Pancreas (tissue), 10 donors: ENCODE measurements at regions not wholly inside any gene's neighbourhood (a gene's known extent, or its start where the extent isn't known, plus 50 kb on each side); places are given as distances from the start of the nearest gene placed in this dataset.

Experiments
- ATAC-seq, 4 donors: fragments of 200-7000 bp; cut with Tn5 transposase; one replicate each; pipeline versions ENCODE4 v1.8.0 to v1.9.1; 2020; ENCODE audit warnings: mild to moderate bottlenecking in 4 of 4, moderate library complexity in 4 of 4
- DNase-seq, 6 donors: peaks; one replicate each; pipeline ENCODE4 v3.0.0-alpha.2; 2020
- FAIRE-seq: peaks from 2 replicates; lab custom pipeline; 2012; peaks lifted over from hg19 to GRCh38; lab: Jason Lieb, UNC
- H3K27ac ChIP-seq, 4 donors: fragments of 200-600 bp; sonication (generic); 1 replicate in 3 of 4; 2 replicates in 1 of 4; pipeline versions ENCODE4 v1.5.0 to v1.8.0; 2020
- H3K27me3 ChIP-seq, 4 donors: fragments of 200-600 bp; one replicate each; pipeline ENCODE4 v1.8.0; 2021
- H3K36me3 ChIP-seq, 3 donors: fragments of 200-600 bp; sonication (generic) in 1 of 3; one replicate each; pipeline versions ENCODE4 v1.5.0 to v1.8.0; 2020 to 2021
- H3K4me1 ChIP-seq, 3 donors: fragments of 200-600 bp; one replicate each; pipeline ENCODE4 v1.8.0; 2021
- H3K4me3 ChIP-seq, 4 donors: fragments of 200-600 bp; sonication (generic) in 2 of 4; one replicate each; pipeline versions ENCODE4 v1.5.0 to v1.8.0; 2020 to 2021
- H3K9me3 ChIP-seq, 4 donors: fragments of 200-600 bp; one replicate each; pipeline ENCODE4 v1.8.0; 2021
- CTCF ChIP-seq, 4 donors: fragments of 200-600 bp; sonication (generic) in 3 of 4; IDR thresholded peaks; one replicate each; pipeline versions ENCODE4 v1.5.0 to v1.8.0; 2021; ENCODE audit warnings: antibody characterized with exemption in 4 of 4
- WGBS, 2 donors: extraction: QIAGEN DNeasy Blood & Tissue Kit; methylation state at CpG; one replicate each; pipeline ENCODE4 v1.1.7; 2013; 5-methylcytosine and 5-hydroxymethylcytosine counted together
- intact Hi-C, 3 donors: fragments of 100-400 bp; cut with DNase I; formaldehyde crosslinking; loops; one replicate each; pipeline versions ENCODE4 v1.11.1 to v1.14.2; 2022
- donor health status: healthy with polysubstance abuse.
- donor health status: DM: no; HTN: no; CAD: no; lungs with moderate emphysema.
- donor health status: DM: no; HTN: no; CAD: no.
- donor health status: control.
- donor health status: control.
- donor health status: Bipolar disorder and iron deficiency.
- donor health status: DM: yes; HTN: yes; CAD: no.
- donor health status: DM: no; HTN: no; CAD: no.
- donor health status: DM: no; HTN: no; CAD: no.
- donor health status: DM: yes; HTN: yes; CAD: no.

GRCh38 chr3:69647081-69647480 is 92.2 kb upstream of the MITF start:
- Histone ChIP-seq H3K27ac (no peak overlapping the region), H3K9me3 (no peaks in the 10 kb centered on the region), H3K27me3 (no peaks in the 10 kb centered on the region), H3K4me3 (no peak overlapping the region), H3K36me3 (no peaks in the 10 kb centered on the region), H3K4me1 (no peaks in the 10 kb centered on the region)
- DNase-seq (no peak), ATAC-seq (no peak), FAIRE-seq (no peak)
- no peak for TF ChIP-seq CTCF (IDR thresholded peaks at IDR 0.05)
- intact Hi-C loops = no loop called here
- WGBS, 2 donors = 67 to 80% methylated on average over 3 of the region's 3 CpGs

GRCh38 chr3:69646287-69647067 is 92.8 kb upstream of the MITF start:
- Histone ChIP-seq H3K36me3 (no peaks in the 10 kb centered on the region), H3K9me3 (no peaks in the 10 kb centered on the region), H3K27ac (no peak overlapping the region), H3K27me3 (no peaks in the 10 kb centered on the region), H3K4me1 (no peaks in the 10 kb centered on the region), H3K4me3 (no peak overlapping the region)
- ATAC-seq = no peak
- TF ChIP-seq CTCF (IDR thresholded peaks at IDR 0.05) = no peak
- FAIRE-seq = no peak
- 78 to 80% methylated on average over 14 of the region's 14 CpGs for WGBS, 2 donors
- no peak for DNase-seq
- intact Hi-C loops = no loop called here

DNA sequence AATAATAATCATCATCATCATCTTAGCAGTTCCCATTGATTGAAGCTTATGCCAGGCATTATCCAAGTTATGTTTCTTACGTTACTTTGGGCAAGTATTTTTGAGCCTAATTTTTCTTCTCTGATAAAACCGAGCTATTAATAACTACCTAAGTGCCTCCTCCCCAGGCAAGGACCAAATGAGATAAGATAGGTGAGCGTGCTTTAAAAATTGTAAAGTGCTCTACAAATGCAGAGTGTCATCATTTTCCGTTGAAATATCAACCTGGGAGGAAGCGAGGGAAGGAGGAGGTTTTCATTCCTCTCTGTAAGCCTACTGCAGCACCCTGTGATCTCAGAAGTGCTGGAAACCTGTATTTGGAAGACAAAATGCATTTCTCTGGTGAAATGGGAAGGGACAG is 96.7 kb upstream of the MITF start:
- Histone ChIP-seq H3K36me3 (no peaks in the 10 kb centered on the region), H3K27me3 (no peaks in the 10 kb centered on the region), H3K4me3 (no peak overlapping the region), H3K4me1 (no peaks in the 10 kb centered on the region), H3K9me3 (no peaks in the 10 kb centered on the region), H3K27ac (no peak overlapping the region)
- no peak for FAIRE-seq
- 56 to 58% methylated on average over 5 of the region's 5 CpGs for WGBS, 2 donors
- intact Hi-C loops = no loop called here
- TF ChIP-seq CTCF (IDR thresholded peaks at IDR 0.05) = no peak
- no peak for DNase-seq
- no peak for ATAC-seq

DNA sequence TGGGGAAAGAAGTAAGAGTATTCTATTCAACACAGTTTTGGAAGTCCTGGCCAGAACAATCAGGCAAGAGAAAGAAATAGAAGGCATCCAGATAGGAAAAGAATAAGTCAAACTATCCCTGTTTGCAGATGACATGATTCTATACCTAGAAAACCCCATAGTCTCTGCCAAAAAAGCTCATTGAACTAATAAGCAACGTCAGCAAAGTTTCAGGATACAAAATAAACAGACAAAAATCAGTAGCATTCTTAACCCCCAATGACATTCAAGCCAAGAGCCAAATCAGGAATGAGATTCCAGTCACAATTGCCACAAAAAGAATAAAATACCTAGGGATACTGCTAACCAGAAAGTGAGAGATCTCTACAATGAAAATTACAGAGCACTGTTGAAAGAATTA is 99.4 kb upstream of the MITF start:
- 20 to 24% methylated on average over 1 of the region's 1 CpG for WGBS, 2 donors
- intact Hi-C loops = no loop called here
- Histone ChIP-seq H3K27me3 (no peaks in the 10 kb centered on the region), H3K9me3 (no peaks in the 10 kb centered on the region), H3K36me3 (no peaks in the 10 kb centered on the region), H3K4me1 (no peaks in the 10 kb centered on the region), H3K27ac (no peak overlapping the region), H3K4me3 (no peak overlapping the region)
- no peak for FAIRE-seq
- DNase-seq = no peak
- TF ChIP-seq CTCF (IDR thresholded peaks at IDR 0.05) = no peak
- no peak for ATAC-seq

DNA sequence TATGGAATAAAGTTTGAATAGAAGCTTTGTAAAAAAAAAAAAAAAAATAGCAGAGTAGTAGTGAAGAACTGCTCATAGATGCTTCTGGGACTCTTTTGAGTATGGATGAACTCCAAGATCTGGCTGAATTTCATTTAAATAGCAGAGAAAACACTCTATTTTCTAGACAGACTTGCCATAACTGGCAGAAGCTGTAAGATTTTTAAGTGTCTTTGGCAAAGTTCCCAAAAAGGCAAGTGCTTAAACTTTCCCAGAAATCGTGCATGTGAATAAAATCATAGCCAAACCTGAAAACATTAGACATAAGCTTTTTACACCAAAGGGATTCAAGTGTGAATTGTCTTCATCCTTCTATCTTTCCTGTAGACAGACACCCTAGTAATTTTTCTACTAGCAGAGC is 110.3 kb upstream of the MITF start:
- Histone ChIP-seq H3K4me3 (no peak overlapping the region), H3K9me3 (no peaks in the 10 kb centered on the region), H3K27ac (no peak overlapping the region), H3K4me1 (no peaks in the 10 kb centered on the region), H3K36me3 (no peaks in the 10 kb centered on the region), H3K27me3 (no peaks in the 10 kb centered on the region)
- WGBS, 2 donors = 16 to 44% methylated on average over 1 of the region's 1 CpG
- DNase-seq = no peak
- TF ChIP-seq CTCF (IDR thresholded peaks at IDR 0.05) = no peak
- no peak for FAIRE-seq
- intact Hi-C loops = no loop called here
- ATAC-seq = no peak
